Activated CD4-positive, alpha-beta T cell treated with anti-CD3 and anti-CD28 coated beads, Interleukin-2, Interleukin-6, amounts not matched to agents 100 ng/mL and 50 ng/mL, durations not matched to agents 16 hours and 8 hours (primary cell): ENCODE measurements at regions not wholly inside any gene's neighbourhood (a gene's known extent, or its start where the extent isn't known, plus 50 kb on each side); places are given as distances from the start of the nearest gene placed in this dataset.

ENCODE experiments used
- DNase-seq: peaks from one replicate; pipeline ENCODE4 v3.0.0-alpha.2; 2020

DNA sequence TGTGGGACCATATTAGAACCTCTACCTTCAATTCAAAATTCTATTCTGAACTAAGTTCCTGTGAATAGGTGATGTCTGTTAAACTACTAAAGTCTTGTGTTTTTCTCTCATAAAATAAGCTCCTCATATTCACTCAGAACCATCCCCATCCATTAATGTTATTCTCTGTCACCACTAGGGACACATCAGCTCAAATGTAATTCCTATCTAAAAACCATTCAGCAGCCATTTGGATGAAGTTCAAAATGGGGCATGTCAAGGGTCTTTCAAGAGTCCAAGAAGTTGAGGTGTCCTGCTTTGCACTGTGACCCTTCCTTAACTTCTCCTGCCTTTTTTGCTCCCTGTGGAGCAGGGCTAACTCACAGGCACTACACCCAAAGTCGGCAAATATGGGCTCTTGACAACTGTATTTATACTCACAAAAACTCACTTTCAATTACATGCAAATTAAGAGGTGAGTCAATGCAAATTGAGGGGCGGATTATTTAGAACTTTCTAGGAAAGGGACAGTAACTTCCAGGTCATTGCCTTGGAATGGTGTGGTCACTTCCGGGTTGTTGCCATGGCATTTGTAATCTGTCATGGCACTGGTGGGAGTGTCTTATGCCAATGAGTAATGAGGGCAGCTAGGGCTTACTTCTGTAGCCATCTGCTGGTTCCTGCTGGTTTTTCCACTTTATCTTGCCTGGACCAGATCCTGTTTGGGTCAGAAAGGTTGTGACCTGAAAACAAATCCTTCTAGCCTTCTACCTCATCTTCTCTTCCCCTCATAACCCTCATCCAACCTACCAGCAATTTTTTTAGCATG, 128.2 kb upstream of the COX10 start:
- no peak for DNase-seq

DNA sequence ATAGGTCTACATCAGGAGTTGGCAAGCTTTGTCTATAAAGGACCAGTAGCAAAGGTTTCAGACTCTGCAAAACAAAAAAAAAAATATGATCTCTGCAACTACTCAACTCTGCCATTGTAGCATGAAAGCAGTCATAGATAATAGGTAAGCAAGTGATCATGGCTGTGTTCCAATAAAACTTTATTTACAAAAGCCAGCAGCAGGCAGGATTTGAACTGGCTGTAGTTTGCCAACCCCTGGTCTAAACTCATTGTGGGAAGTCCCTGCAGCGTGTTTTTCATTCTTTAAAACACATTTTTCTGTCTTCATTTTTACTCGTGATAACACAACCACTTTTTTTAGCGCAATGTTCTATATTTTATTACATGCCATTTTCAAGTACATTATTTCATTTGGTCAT, 127.5 kb upstream of the COX10 start:
- DNase-seq = no peak

DNA sequence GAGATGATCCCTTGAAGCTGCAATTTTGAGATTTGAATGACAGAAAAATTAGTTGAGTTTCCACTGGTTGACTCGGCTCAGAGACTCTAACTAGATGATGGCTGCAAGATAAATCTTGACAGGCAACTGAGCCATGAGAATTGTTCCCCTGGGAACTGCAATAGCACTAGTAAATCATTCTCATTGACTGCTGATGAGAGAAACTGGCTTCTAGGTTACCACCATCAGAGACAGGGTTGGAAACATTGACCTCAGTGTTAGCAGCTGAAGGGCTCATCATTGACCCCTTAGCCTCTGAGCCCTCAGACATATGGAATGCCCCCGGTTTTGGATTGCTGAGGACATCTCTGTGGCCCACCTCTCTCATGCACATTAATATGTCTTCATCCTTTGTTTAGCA, 125.4 kb upstream of the COX10 start:
- no peak for DNase-seq

DNA sequence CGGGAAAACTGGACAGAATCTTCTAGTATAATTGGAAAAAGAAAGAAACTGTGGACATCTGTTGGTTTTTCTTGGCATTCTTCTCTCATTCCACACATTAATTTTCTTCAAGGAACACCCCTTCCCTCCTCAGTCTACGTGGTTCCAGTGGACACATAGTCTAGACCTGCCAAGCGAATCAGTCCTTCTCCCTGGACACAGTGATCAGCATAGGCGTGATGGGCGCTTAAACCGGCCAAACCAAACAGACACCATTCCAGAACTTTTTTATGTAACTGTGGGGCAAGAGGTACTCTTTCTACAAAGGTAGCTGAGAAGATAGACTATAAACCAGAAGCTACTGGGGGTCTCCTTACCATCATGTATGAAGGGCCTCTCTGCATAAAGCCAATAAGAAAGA, 121.8 kb upstream of the COX10 start:
- no peak for DNase-seq

DNA sequence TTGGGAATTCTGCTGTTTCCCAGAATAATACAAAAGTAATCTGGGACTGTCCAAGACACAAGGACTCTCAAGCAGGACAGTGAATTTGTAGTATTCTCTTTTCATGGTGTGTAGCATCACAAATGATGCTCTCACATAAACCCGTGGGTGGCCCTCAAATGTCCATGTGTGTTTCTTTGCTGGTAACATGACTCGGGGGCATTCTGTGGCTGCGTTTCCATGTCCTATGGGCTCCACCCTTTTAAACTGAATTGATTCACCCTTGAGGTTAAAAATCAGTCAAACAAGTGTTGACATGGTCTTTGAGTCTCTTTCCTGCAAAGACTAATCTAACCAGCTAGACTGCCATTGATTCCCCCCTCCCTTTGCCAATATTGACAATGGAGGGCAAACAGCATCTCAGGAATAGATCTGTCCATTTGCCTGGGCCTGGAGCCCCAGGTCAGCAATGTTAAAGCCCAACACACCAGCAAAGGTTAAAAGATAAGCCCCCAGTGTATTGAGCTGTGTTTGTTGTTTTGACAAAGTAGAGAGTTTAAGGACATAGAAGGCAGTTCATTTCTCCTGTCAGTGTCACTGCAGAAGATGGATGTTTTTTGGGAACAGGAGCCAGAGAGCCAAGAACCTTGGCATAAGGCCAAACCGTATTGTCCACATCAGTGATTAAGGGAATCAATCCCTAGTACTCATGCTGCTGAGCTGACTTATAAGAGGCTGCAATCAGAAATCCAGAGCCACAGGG, 117.1 kb upstream of the COX10 start:
- DNase-seq = no peak

DNA sequence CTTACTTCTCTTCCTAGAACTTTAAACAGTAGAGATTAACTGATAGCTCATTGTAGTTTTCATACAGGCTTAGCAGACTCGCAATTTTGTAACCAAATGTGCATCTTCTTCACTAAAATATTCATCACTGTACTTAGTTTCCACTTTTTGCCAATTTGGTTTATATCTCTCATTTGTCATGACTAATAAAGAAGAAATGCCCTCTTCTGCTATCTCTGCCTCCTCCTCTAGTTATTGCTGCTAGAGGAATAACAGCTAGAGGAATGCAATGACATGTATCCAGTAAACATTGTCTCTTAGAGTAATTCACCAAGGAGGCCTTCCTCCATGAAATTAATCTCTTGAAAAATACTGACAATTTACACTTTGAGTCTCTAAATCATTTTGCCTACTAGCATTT, 115.5 kb upstream of the COX10 start:
- no peak for DNase-seq

DNA sequence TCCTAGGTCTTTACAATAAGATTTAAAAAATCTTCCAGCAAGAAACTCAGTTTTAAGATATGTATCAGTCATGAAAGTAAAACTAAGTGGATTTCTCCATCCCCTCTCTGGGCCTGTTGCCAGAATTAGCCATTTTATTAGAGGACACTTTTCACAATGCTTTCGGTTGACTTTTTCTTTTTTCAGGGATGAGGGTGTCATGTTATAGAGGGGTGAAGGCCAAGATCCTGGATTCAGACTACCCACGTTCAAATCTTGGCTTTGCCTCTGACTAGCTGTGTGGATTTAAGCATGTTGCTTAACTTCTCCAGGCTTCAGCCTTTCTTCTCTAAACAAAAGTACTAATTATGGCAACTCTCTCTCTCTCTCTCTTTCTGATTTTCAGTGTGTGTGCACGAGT, 111.7 kb upstream of the COX10 start:
- DNase-seq = no peak

- DNase-seq = no peak
Measured at GRCh38 chr17:13958773-13959172, 110.5 kb upstream of the COX10 start.

- no peak for DNase-seq
Measured at GRCh38 chr17:13961265-13961664, 108.0 kb upstream of the COX10 start.

- no peak for DNase-seq
Measured at GRCh38 chr17:13962716-13963240, 106.5 kb upstream of the COX10 start.

GRCh38 chr17:13967416-13967815, 101.9 kb upstream of the COX10 start:
- no peak for DNase-seq

DNA sequence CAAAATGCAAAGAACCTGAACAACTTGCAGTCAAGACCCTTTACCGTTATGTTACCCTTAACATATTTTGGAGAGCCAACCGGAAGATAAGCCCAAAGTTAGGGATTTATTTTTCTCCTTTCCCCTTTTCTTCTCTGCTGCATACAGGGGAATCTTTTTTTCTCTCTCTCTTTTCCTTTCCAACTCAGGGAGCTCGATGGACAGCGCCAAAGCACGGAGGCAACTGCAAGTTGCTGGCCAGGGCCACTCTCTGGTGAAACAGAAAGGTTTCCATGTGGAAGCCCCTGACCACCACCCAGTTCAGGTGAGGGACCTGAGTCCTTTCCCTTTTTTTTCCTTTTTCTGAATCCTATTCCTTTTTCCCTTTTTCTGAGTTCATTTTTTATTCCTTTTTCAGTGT, 98.8 kb upstream of the COX10 start:
- DNase-seq = no peak

GRCh38 chr17:13973960-13974651, 95.2 kb upstream of the COX10 start:
- no peak for DNase-seq

- DNase-seq = no peak
Measured at GRCh38 chr17:13977837-13978236, 91.5 kb upstream of the COX10 start.

DNA sequence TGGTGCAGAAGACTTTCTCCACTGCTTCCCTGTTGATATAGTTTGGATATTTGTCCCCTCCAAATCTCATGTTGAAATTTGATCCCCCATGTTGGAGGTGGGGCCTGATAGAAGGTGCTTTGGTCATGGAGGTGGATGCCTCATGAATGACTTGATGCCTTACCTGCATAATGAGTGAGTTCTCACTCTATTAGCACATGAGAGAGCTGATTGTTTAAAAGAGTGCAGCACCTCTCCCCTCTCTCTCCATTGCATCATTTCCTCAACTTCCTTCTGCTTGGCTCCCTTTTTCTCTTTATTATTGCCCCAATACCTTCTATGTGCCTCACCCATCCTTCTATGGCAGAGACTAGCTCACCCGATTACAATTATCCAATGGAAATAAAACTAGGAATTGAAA, 90.8 kb upstream of the COX10 start:
- DNase-seq = no peak

DNA sequence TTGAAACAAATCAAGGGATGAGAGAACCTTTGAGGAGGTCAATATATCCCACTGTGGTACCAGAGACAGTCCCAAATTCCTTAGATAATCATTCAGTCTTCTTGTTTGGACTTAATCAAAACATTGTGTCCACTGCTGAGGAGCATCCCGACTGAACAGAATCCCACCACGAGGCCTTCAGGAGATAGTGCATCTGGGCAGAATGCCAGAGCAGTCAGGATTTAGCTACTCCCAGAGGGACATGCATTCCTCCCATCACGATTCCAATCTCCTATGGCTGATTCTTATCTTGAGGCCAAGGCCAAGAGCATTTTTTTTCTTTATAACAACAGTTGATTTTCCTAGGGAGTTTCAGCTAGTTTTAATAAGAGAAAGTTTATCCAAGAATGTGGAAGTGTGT, 87.4 kb upstream of the COX10 start:
- no peak for DNase-seq

DNA sequence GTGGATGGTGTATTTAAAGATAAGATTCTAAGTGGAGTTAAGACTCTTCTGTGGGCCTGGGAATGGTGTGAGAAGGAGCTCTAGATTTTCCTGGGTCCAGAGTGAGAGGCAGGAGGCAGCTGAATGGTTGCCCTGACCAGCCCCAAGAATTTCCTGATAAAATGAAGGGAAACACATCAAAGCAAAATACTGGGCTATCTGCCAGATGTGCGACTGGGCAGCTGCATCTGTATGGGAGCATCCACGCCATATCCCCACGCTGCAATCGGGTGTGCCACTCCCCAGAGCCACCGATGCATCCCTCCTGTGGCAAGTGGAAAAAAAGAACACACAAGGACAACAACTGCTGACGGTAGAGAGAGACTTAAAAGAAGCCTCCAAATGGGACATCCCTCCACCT, 84.3 kb upstream of the COX10 start:
- DNase-seq = no peak

- no peak for DNase-seq
Measured at GRCh38 chr17:13986855-13987254, 82.4 kb upstream of the COX10 start.

DNA sequence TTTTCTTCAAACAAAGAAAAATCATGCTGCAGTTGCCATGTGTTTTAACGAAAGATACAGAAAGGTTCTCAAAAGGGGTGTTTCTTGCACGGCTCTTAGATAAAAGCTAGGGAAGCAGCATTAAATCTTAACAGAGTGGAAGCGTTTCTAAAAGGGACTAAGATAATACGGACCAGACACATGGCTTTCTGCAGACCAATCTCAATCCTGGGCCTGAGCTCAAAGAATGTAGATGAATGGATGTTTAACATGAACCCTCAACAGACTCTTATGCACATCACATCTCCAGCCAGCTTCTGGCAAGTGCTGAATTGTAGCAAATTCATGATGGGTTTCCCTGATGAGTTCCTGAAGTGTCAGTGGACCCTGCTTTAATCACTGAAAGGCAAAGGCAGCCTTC, 80.2 kb upstream of the COX10 start:
- DNase-seq = no peak

DNA sequence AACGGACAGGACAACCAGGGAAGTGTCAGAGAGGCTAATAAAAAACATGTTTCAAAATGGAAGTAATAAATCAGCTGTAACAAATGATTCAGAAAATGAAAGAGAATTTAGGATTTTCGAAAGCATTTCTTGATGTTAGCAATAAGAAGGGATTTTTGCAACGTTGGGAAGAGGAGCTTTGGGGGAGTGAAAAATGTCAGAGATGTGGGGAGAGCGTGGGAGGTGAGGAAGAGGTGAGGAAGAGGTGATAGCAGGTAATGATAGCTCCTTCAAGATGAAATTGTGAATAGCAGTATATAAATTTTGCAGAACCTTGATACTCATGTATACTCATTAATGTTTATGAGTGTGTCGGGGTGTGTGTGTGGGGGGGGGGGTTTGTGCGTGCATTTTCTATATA, 76.2 kb upstream of the COX10 start:
- DNase-seq = no peak

GRCh38 chr17:13994050-13994449, 75.3 kb upstream of the COX10 start:
- DNase-seq = no peak

DNA sequence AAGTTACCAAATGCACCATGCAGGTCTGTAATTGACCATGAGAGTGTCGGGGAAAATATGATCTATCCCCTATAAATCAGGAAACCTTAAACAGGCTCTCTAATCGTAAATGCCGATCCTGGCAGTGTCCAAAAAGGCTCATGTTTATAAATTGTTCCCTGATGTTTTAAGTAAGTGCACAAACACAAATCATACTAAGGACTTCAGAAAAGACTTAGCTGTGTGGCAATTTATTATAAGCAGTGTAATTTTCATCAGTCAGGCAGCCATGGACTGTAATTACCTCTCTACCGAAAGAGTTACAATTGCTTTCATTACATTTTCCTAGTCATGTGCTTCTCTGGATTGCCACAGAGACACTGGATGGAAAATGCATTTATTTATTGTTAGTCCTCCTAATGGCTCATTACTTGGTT, 73.4 kb upstream of the COX10 start:
- DNase-seq = no peak

DNA sequence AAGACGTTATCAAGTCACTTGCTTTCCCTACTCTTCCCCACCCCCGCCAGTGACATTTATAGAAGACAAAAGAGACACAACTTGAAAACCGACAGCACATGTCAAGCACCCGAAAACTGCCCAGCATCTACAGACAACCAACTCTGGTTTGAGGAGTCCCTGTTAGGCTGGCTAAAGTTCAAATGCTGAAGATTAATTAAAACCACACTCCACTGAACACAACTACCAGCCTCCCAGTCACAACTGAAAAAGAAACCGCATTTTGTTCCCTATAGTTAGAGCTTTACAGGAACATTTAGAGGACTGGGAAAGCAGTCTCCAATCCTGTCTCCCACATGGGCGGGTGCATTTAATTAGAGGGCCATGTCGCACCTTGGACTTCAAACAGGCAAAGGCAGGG, 73.0 kb upstream of the COX10 start:
- DNase-seq = no peak

- no peak for DNase-seq
Measured at GRCh38 chr17:13996748-13997147, 72.6 kb upstream of the COX10 start.
